ENCODE measurements at regions not wholly inside any gene's neighbourhood (a gene's known extent, or its start where the extent isn't known, plus 50 kb on each side); places are given as distances from the start of the nearest gene placed in this dataset.
A peak's percentile ranks its signal among the peaks of the same experiment; 100 is the strongest.

DNA sequence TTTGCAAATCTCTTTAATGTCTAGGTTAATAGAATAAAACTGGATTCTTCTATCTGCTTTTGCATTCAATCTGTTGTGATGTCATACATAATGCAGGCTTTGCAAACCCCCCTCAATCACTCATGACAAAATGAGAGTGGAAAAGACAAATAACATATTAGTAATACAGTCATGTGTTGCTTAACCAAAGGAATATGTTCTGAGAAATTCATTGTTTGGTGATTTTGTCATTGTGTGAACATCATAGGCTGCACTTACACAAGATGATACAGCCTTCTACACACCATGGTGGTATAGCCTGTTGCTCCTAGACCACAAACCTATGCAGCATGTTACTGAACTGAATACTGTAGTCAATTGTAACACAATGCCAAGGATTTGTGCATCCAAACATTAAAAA, 87.3 kb upstream of the SEC61G start:
- DNase-seq (ENCODE audit: low read depth): peak; percentile 40

DNA sequence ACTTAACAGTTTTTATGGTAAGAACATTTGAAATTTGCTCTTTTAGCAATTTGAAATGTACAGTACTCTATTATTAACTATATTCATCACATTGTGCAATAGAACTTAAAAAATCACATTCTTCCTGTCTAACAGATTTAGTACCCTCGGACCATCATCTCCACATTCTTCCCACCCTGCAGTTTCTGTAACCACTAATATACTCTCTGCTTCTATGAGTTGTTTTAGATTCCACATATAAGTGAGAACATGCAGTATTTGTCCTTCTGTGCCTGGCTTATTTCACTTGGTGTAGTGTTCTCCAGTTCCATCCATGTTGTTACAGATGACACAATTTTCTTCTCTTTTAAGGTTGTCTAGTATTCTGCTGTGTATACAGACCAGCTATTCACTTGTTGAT, 88.9 kb upstream of the SEC61G start:
- DNase-seq (ENCODE audit: low read depth): no peak

DNA sequence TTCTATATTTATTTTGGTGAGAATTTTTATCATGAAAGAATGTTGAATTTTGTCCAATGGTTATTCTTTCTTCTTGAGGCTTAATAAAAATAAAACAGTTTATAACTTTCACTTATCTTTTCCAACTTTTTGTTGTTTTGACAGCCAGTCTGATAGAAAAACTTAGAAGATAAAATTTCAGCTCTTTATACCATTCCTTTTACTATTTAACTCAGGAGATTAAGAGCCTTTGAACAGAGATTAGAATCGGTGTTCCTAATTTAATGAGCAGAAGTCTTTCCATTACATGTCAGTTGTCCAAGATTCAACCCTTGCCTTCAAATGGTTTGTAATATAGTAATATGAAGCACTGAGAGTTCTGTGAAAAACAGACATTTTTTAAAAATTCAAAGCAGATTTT, 97.8 kb upstream of the SEC61G start:
- DNase-seq (ENCODE audit: low read depth): no peak

DNA sequence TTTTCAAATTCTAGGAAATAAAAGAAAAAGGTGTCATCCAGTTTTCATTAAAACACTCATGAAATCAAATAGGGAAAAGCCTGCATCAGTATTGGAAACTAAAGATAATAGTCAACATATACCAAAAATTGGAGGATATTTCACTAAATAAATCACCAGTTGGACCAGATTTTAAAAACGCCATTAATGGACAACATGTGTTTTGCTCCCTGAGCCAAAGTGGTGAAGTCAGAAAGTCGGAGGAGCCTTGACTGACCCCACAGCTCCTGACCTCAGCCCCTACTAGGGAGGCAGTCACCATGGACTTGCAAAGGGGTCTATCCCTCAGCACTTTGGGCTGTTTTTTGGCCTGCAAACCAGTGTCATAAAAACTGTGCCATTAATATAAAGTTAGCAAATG, 98.3 kb upstream of the SEC61G start:
- no peak for DNase-seq (ENCODE audit: low read depth)

DNA sequence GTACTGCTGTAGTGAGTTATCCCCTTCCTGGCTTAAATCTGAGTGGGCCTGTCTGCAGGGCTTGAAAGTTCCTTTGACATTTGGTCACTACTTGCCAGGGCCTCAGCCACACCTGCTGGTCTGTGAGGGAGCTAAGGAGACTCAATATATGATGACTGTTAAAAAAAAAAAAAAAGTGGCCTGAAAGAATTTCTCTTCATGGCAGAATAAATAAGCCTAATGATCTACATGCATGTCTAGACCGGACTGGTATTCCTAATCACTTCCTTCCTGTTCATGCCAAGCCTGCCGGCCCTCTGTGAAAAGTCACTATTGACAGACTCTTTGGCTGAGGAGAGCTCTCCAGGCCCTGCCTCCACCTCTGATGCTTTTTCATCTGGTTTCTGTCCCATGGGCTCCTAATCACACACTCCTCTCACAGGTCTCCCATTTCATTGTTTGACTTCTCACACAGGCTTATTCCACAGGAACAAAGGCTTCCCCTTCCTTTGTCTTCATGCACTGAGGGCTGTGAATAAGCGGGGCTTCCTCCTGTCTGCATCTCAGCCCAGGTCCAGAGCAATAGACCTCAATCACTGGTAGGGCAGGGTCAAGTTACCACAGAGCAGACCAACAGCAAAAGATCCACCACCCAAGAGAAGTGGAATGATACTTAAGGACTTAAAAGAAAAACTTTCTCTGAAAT, 99.1 kb upstream of the SEC61G start:
- no peak for DNase-seq (ENCODE audit: low read depth)

DNA sequence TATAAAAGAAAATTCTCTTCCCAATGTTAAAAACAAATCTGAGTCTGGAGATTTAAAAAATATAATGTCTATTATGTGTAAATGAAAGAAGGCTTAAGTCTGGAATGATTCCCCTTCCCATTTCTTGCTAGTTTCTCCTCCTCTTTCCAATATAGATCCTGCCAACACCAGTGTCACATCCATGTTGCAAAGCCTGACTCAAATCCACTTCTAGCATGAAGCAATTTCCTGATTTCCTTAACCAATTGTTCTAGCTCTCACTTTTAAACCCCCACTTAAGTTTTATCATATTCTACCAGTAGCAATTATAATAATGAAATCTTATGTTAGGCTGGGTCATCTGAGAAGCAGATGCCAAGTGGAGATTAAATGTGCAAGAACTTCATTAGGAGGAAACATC, 100.1 kb upstream of the SEC61G start:
- no peak for DNase-seq (ENCODE audit: low read depth)

DNA sequence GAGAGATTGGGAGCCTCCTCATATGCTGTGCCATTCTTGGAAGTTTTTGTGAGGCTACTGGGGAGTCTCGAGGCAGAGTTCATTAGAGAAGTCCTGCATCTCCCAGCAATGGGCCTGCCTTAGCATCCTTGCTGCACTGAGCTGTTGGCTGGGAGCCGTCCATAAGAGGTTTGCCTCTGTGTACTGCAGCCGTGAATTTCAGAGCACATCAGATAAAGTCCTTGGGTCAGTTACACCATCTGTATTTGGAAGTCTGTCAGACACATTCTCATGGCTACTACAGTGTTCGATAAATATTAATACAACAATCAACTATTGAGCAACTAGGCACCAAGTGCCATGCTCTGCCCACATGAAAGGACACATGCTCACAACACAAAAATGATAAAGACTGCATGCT, 100.5 kb upstream of the SEC61G start:
- DNase-seq (ENCODE audit: low read depth): no peak

DNA sequence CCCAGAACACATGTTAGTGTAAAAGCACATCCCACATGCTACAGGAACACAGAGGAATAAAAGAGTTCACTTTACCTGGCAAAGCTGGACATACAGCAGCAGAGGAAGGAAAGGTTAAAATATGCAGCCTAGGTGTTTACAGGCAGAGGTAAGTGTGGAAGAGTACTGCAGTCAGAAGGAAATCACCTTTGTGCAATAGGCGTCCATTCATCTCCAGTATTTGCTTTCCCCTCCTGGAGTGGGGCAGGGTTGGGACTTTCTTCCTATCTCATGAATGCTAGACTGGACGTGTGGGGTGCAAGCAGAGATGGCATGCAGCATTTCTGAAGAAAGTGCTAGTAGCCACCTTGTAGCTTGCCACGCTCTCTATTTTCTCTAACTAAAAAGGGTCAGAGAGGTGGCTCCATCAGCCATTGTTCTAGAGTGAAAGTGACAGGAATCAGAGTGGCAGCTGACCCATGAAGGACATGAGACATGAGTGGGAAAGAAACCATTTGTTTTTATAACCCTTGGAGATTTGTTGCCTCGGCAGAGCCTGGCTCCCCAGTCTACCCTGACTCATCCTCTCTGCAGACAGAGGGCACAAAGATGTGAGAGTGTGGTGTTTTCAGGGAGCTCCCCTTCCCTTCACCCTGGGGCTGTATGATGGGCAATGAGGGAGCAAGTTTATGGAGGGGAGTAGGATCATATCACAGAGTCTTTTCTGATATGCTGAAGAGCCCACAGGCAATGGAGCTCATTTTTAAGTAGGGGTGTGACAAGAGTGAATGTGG, 101.2 kb upstream of the SEC61G start:
- DNase-seq (ENCODE audit: low read depth): peak; percentile 55

DNA sequence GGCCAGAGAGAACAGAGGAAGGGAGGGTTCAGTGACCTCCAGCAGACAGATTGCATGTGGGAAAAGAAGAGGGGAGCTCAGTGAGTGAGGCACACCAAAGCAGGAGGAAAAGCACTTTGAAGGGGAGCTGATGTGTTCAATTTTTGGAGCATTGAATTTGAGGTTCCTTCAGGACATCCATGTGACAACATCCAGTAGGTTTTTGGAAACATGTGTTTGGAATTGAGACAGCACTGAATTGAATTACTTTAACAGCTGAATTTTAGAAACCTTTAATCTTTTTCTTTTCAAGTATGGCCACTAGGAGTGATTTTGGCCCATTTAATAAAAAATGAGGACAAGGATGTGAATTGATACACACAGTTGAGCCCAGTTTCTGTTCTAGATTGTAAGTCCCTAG, 101.8 kb upstream of the SEC61G start:
- no peak for DNase-seq (ENCODE audit: low read depth)

DNA sequence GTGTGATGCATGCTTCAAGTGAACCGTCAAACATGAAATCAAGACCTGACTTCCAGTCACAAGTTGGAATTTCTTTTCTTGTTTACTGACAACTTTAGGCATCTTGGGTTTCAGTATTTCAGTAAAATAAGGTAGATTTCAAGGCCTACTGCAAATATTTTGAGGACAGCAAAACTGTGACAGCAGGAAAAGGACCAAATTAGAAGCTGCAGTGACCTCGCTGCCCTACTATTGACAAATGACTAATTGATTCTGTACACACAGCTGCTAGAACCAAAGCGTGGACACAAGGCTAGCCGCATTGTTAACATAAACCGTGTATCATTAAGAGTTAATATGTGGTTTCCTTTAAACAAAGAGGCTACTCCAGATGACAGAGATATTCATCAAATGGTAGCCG, 105.7 kb upstream of the SEC61G start:
- DNase-seq (ENCODE audit: low read depth): no peak

DNA sequence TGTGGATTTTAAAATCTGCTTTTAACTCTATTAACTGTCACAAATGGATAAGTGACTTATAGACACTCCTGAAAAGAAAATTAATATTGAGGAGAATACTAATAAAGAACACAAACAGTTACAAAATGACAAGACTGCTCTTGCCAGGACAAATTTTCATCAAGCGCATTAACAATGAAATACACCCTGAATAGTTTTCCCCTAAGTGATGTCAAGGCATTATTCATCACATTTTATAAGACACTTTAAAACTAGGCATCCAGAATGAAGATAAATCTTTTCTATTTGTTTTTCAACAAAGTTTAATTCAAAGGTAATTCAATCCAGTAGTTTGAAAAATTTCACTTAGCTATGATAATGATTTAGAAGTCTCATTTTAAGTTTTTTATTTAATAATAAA, 110.5 kb upstream of the SEC61G start:
- no peak for DNase-seq (ENCODE audit: low read depth)

DNA sequence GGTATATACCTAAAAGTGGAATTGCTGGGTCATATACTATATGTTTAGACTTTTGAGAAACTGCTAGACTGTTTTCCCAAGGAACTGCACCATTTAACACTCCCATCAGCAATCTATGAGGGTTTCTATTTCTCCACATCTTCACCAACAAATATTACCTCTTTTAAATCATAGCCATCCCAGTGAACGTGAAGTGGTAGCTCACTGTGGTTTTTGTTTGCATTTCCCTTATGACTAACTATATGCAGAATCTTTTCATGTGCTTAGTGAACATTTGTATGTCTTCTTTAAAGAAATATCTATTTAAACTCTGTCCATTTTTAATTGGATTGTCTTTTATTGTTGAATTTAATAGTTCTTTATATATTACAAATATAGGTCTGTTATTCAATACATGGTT, 115.8 kb upstream of the SEC61G start:
- peak; percentile 25 for DNase-seq (ENCODE audit: low read depth)

DNA sequence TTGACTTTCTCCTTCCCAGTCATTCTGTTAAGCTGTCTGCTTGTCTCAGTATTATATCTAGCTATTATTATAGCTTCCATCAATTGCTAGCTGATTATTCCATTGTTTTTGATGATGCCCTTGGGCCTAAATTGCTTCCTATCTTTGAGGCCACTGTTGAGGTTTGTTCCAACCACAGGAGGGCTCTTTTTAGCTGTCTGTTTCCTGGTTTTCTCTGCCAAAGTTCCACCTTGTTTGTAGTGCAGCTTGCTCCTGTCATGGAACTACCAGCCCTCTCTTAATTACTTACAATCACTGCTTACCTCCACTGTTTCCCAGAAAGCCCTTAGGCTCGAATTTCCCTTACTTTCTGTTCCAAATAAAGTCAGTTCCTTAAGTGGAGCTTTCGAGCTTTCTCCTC, 118.7 kb upstream of the SEC61G start:
- peak; percentile 54 for DNase-seq (ENCODE audit: low read depth)

DNA sequence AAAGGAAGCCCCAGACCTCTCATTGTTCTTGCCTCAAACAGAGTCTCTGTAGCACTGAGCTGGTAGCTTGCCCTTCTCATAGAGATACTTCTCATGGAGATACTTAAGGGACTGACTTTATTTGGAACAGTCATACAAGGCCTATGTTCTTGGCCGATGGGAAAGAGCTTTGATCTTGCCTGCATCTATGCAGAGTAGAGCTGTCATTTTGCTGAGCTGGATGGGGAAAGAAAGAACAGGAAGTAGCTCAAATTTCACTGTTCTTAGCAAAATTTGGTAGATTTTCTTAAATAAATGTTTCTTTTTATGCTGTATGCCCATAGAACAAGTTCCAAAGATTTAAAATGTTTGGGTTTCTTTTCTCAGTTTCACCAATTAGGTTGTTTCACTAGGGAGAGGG, 119.3 kb upstream of the SEC61G start:
- peak; percentile 28 for DNase-seq (ENCODE audit: low read depth)

DNA sequence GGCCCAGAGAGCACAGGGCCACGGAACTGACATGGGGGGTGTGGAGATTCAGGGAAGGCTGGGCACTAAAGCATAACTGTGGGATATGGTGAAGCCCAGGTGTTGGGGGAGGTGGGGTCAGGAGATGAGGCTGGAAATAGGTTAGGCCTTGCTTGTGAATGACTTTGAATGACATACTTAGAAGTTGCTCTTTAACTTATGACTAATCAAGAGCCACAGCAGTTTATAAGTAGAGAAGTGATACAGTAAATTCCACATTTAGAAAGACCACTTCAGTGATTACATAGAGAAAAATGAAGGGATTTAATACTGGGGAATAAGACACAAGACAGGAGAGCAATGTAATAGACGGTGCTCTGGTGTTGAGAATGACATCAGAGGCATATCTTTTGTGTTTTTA, 120.8 kb upstream of the SEC61G start:
- DNase-seq (ENCODE audit: low read depth): no peak

DNA sequence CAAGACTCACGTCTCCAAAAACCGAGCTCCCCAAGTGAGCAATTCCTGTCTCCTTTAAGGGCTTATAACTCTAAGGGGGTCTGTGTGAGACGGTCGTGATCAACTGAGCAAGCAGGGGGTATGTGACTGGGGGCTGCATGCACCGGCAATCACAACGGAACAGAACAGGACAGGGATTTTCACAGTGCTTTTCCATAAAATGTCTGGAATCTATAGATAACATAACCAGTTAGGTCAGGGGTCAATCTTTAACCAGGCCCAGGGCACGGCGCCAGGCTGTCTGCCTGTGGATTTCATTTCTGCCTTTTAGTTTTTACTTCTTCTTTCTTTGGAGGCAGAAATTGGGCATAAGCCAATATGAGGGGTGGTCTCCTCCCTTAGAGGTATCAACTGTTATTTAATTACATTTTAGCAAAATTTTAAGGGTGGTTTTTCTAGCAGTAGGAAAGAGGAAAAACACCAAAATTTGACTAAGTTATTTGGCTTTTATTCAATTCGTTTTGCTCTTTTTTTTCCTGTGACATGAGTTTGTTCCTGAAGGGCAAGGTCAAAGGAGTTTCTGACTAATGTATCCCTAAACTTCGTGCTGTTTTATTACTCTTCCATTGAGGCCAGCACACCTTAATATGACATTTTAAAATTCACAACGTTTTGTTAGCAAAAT, 121.4 kb upstream of the SEC61G start:
- DNase-seq (ENCODE audit: low read depth): no peak

DNA sequence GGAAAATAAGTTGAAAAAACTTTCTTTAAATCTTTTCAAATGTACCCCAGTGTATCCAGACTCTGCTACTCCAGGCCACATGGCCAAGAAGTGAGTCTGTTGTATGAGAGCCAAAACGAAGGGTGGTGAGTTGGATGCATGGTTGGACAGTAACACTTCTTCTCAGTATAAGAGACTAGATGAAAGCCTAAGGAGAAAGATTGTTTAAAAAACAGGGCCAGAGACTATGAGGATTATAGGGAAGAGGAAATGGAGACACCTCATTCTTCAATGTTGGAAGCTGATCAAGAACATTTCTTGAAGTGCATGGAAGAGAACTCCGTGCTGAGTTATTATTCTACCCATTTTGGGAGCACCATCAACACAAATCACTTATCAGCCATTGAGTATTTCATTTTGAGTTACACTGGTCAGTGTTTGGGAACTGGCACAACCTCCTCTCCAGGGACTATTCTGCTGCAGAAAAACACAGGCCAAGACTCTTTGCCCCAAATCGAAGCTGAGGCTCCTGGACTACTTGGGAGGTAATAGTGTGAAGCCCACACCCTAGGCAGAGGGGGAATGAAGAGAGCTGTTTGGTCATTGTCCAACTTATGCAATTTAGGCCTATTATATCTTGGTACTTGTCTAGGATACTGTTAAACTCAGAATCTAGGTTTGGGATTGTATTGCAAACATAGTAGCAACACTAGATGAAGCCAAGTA, 123.0 kb upstream of the SEC61G start:
- DNase-seq (ENCODE audit: low read depth): no peak

DNA sequence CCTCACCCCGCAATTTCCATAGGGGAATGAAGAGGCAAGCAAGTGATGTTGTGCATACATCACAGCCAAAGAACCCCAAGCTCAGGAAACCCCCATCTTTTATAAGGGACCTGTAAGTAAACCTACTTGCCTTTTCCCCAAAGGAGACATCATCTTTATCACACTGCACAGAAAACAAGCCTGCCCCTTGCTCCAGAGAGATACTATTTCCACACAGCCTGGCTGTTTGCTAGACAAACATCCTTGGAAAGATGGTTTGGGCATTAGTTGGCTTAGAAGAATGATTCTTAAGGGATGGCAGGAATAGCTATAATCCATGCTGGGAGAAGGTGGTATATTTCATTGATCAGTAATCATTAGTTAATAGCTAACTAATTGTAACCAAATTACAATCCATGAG, 123.7 kb upstream of the SEC61G start:
- no peak for DNase-seq (ENCODE audit: low read depth)

DNA sequence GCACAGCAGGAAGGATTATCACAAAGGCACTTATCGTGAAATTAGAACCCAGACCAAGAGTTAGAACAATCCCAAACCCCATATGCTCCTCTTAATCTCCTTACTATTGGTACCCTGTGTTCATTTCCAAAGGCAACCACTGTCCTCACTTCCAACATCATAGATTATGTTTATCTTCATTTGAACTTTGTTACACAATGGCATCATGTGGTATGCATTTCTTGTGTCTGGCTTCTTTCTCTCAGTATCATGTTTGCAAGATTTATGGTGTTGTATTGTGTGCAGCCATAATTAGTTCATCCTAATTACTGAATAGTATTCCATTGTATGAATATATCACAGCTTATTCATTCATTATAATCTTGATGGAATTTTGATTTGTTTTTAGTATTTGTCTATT, 124.6 kb upstream of the SEC61G start:
- no peak for DNase-seq (ENCODE audit: low read depth)

DNA sequence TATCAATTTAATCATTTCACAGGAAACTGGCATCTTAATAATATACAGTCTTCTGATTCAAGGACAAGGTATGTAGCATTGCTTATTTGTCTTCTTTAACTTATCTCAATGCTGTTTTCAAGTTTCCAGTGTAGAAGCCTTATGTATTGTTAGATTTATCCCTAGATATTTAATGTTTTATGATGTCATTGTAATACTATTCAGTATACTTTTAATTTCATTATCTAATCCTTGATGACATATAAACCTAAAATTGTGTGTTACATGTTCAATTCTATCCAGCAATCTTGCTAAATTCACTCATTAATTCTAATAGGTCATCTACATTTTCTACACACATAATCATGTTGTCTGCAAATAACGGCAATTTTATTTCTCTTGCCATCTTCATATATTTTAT, 126.3 kb upstream of the SEC61G start:
- no peak for DNase-seq (ENCODE audit: low read depth)

DNA sequence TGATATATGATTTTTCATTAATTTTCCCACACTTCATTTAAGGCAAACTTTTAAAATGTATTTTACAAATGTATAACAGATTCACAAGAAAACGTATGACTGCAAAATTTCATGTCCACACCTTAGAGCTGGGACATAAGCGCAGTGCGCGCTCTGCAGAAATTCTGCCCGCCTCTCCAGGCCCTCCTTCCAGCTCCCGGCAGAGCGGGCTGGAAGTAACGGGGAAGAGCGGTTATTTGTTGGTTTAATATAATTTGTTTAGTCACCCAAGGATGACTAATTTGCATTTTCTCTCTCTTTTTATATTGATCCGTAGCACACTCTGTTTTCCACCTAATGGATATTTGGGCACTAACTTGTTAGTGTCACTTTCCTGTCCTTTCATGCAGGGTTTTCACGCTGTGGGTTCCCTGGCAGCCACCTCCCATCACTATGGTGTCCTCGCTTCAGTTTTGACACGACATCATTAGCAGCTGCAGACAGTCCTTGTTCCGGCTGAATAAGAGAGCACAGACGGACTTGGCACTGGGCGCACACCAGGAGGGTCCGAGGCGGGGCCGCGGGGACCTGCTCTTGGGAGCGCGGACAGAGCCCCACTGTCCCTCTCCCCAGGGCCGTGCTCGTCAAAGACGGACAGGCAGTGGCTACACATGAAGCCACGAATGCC, 129.2 kb upstream of the SEC61G start:
- DNase-seq (ENCODE audit: low read depth): peak; percentile 42

DNA sequence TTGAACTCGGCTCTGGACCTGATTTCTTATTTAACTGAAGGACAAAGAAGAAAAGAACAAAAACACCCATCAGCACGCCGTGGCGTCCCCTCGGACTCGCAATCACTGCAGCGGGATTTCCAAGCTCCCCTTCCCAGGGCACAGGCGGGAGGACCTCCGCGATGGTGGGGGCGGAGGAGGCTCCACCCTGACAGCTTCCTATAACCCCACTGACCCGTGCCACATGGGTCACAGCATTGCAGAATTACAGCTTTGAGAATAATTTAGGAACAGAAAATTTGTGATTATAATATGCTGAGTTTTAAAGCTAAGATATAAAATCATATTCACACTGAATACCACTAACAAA, 129.7 kb upstream of the SEC61G start:
- no peak for DNase-seq (ENCODE audit: low read depth)
